ENCODE measurements at regions not wholly inside any gene's neighbourhood (a gene's known extent, or its start where the extent isn't known, plus 50 kb on each side); places are given as distances from the start of the nearest gene placed in this dataset.
"Not testable (repeated sequence)": the region's sequence is repeated elsewhere in the genome, so short reads cannot be mapped to it uniquely, and the experiment has no call there.

DNA sequence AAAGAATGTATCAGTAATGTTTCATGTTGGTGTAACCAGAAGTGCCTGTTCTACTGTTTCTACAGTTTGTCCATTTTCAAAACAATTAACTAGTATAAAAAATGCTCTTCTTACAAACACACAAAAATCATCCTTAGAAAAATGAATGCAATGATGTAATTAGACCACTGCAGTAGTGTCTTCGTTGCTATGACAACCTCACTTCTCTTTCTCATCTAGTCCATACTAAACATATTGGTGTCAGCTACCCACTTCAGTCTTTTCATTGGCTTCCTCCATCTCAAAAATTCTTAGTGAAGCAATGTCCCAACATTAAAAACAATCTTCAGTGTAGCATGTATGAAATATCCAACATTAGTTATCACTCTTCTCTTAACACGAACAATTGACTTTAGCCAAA is 1265.8 kb downstream of the REEP3 start:
- DNase-seq: no peak

DNA sequence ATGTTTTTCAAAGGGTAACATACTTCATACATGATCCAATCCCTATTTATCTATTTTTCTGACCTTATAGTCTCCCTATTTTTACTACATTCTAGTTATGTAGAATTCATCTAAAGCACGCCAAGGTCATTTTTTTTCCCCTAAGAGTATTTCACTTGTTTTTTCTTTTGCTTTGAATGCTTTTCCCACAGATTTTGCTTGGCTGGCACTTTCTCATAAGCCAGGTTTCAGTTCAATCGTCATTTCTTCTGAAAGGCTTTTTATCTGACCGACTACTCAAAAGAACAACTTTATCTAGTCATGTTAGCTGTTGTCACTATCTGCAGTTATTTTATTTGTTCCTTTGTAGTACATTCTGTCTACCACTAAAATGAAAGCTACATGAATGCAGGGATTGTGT is 1274.6 kb downstream of the REEP3 start:
- DNase-seq: no peak

DNA sequence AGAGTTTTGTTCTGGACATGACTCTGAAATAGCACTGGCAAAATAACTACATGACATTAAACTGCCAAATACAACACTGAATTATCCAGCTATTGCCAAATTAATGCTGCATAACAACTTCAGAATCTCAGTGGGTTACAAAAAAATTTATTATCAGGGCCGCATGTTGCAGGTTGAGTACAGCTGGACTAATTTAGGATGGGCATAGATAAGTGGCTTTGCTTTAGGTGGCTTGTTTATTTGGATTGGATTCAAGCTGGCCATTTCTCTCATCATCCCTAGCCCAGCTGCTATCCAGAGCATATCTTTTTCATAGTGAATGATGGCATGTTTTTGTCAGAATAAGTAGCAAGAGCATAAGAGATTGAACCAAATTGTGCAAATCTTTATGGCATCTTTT is 1277.1 kb downstream of the REEP3 start:
- DNase-seq: no peak

DNA sequence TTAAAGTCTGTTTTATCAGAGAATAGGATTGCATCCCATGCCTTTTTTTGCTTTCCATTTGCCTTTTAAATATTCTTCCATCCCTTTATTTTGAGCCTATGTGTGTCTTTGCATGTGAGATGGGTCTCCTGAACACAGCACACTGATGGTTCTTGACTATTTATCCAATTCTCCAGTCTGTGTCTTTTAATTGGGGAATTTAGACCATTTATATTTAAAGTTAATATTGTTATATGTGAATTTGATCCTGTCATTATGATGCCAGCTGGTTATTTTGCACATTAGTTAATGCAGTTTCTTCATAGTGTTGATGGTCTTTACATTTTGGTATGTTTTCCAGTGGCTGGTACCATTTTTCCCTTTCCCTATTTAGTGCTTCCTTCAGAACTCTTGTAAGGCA is 1287.0 kb downstream of the REEP3 start:
- DNase-seq: not testable (repeated sequence)

DNA sequence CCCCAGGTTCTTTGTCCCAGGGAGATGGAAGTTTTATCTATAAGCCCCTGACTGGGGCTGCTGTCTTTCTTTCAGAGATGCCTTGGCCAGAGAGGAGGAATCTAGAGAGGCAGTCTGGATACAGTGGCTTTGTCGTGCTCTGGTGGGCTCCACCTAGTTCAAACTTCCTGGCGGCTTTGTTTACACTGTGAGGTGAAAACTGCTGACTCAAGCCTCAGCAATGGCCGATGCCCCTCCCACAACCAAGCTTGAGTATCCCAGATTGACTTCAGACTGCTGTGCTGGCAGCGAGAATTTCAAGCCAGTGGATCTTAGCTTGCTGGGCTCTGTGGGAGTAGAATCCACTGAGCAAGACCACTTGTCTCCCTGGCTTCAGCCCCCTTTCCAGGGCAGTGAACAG is 1288.8 kb downstream of the REEP3 start:
- not testable (repeated sequence) for DNase-seq

DNA sequence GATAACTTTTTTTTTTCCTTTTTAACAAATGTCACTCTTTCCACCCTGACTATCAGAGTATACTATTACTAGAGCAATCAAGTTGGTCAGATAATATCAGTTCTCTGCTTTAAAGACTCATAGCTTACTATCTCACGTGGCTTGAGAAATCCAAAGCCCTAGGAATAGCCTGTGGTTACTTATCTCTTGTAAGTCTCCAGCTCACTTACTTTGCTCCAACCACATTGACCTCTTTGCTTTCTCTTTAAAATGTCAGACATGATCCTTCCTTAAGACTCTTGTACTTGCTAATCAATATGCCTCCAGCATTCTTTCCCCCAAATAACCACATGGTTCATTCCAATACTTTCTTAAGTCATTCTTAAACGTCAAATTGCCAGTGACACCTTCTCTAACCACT is 1292.2 kb downstream of the REEP3 start:
- DNase-seq: no peak

DNA sequence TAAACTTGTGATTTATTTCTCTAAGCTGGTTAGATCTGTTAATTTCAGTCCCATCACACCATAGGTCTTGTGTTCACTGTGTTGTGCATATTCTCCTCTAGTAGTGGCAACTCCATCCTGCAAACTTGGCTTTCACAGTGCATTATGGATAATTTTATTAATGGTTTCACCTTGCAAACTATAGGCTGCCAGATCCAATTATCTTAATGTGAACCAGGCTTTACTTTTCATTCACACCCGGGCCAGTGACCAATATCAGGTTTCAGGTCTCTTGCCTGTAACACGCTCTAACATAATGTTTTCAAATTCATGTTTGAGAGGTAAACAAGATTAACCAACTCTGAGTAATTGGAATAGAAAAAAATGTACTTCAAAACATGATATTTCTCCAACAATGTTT is 1293.0 kb downstream of the REEP3 start:
- no peak for DNase-seq

DNA sequence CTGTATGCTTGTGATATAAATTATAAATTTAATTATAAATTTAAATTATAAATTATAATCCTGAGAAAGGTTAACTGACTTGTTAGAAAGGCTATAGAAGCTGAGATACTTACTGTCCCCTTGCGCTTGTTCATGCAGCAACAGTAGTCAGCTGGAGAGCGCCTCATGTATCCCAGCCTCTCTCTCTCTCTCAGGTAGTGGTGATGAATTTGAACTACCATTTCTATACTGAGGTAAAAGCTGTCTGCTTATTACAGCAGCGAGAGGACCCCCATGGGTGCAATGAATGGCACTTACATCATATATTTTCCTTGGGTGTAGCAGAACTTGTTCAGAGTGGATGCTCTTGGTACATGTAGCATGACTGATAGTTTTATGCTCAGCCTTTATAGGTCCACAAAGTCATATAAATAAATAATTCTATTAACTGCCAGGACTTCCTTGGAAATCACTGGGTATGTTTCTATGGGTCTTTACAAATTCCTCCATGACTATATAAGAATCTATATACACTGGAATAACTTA is 1308.7 kb downstream of the REEP3 start:
- DNase-seq: no peak

DNA sequence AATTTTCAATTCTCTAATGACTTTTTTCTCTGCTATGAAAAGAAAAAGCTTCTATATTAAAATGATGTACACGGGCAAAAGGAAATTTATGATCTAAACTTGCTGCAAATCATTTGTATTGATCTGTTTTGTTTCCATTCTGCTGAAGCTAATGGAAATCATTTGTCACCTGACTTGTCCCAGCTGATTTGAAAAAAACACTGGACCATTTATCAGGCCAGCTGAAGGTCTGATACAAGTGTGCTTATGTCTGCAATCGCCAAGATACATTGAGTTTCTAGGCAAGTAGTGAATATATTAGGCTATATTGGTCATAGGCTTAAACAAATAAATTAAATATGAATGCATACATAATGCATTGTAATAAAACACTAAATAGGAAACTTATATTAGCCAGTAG is 1309.7 kb downstream of the REEP3 start:
- DNase-seq: no peak

DNA sequence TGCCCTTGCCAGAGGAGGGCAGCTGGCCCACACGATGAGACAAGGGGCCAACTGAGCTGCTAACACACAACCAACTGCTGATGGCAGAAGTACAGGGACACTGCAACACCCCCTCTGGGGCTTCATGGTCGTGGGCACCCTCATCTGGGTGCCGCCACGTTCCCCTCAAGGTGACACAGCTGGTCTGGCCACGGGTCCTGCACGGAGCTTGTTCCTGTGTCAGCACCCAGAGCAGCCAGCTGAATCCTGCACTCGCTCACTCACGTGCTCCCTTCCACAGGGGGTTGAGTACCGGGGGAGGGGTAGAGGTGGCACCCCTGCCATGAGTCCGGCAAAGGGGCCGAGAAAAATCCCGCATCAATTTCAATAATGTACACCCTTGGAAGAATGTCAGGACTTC is 1319.1 kb downstream of the REEP3 start:
- DNase-seq: no peak

DNA sequence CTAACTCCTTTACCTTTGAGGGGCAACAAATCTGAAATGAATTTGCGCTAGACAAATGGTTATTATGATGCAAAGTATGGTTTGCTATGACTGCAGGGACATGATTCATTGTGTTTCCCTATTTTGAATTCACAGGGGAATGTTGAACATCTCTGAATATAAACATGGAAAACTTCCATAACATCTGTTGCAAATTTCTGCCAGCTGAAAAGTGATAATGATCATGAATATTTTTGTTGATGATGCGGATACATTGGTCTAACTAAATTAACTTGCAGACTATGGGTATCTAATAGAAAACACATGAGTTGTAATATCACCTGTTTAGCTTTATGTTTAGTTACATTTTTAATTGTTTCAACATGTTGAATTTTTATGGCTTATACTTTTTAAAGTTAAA is 1325.5 kb downstream of the REEP3 start:
- no peak for DNase-seq

DNA sequence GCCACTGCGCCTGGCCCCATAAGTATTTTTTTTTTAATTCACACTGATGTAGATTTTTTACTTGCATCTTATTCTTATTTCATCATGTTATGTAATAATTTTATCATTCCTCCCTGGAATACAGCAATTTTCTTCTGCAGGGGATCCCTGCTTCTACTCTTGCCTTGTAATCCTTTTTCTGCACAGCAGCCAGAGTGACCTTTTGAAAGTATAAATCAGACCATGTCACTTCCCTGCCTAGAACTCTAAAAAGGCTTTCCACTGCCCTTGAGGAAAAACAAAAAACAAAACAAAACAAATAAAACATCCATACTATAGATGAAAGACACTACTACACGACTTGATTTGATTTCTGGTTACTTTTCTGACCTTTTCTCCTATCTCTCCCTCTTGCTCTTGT is 1334.7 kb downstream of the REEP3 start:
- no peak for DNase-seq

DNA sequence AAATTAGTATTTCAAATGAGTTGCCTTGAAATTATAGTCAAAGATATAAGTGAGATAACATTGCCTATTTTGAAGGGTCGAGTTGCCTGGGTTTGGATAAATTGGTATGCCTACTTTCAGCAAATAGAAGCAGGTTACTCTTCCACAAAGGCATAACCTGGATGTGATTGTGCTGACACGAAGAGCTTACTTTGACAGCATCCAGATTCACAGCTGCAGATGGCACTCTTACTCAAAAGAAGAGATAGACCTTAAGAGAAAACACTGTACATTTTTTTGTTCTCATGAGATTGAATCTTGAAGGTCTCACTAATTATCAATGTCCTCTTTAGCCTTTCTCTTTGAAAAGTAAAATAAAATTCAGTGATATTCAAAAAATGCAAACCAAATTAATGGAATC is 1338.7 kb downstream of the REEP3 start:
- DNase-seq: no peak

DNA sequence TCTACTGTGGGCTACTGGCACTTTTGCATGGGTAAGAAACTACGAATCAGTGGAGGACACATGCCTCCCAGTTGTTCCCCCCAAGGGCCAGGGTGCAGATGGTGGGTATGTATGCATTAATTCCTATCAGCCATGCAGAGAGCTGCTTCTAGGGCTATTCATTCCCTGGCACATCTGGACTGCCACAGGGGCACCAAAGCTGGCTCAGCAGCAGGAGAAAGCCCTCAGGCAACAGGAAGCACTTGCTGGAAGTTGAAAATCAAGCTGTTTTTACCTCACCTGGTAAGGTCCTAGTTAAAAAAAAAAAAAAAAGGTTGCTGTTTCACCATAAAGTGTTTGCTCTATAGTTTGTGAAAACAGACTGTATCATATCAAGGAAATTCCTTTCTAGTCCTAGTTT is 1342.6 kb downstream of the REEP3 start:
- no peak for DNase-seq

DNA sequence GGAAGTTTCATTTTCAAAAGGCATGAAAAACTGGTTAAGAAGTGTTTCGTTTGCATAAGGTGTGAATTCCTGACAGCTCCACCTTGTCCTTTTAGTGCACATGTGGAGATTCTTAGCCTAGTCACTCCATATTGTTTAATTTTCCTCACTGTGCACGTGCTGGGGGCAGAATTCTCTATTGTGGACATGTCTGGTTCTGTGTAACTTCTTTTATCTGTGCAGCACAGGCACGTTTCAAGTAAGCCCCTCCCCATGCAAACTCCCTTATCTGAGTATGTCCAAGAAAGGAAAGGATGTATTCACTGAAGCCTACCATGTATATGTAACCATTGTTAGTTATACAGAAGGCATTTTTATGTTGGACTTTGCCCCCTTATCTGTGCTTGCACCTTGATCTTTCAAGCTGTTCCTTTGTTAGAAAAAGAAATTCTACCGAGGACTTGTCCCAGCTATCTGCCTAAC is 1346.3 kb downstream of the REEP3 start:
- no peak for DNase-seq

DNA sequence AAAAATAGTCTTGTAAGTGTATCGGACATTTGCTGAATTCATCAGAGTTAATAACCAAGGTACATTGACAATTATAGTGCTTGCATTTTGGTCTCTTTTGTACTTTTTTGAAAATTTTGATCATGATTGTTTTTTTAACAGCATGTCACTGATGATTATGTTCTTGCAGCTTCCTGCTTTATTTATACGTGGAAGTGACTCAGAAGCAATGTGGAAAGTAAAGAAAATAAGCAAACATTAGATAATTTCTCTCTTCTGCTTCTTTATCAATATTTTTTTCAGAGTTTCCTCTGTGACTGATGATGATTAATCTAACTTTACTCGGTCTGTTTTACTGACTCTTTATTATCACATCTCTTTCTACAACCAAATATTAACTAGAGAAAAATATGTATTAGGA is 1351.9 kb downstream of the REEP3 start:
- no peak for DNase-seq

DNA sequence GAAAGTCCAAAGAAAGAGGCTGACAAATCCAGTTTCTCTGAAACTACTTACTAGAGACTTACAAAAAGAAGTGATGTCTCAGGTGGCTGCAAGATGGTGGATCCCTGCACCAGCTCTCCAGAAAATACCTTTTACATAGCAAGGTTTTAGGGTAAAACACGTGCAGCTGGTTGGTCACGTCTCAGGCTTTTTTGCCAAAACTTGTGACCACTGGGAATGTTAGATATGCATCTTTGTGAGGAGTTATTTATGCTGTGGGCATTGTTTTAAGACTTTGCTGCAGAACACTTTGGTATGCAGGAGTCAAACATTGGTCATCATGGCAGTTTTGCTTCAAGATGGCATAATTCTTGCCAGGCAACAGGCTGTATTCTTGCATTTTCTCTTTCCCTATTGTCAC is 1352.8 kb downstream of the REEP3 start:
- DNase-seq: no peak

DNA sequence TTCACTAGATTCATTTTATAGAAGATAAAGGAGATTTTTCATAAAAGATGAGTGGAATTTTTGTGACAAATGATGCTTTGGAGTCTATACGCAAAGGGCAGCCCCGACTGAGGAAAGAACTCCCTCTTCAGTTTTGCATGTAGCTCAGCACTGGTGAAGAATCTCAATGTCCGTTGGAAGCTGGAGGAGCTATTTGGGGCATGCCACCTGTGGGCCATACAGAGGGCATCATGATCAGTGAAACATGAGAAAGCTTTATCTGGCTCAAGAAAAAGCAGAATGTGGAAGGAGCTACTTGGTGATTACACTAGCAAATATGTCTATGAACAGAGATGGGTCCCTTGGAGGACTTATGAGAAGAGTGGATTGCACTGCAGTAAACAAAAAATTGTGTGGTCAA is 1359.3 kb downstream of the REEP3 start:
- no peak for DNase-seq

DNA sequence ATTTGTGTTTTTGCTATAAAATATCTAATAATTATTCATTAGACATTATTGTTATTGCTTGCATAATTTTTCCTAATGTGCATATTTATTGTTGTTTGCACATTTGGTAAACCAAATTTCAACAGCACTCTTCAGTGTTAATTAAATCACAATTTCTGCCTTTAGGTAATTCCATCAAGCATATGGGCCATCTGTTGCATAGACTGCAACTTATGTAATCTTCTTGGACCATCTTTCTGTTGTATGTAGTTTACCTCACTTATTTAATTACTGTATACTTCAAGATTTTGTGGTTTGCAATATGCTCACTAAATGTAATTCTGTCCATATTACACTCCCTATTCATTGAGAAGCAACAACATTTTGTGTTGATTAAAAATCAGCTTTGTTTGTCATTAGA is 1360.1 kb downstream of the REEP3 start:
- DNase-seq: no peak

DNA sequence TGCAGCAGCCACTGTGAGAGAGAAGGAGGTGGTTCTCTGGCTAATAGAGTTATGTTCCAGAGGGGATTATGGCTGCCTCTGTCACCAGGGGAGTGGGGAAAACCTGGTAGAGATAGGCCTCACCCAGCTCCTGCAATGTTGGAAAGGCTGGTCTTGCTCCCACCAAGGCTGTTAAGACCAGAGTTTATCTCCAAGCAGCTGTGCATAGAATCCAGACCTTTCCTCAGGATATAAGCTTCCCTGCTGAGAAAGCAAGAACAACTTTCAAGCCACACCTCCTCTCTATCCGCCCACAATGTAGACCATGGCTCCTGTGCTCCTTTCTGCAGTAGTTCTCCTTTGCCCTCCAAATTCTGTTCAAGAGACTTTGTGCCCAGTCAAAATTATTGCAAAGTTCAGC is 1375.4 kb downstream of the REEP3 start:
- DNase-seq: no peak

DNA sequence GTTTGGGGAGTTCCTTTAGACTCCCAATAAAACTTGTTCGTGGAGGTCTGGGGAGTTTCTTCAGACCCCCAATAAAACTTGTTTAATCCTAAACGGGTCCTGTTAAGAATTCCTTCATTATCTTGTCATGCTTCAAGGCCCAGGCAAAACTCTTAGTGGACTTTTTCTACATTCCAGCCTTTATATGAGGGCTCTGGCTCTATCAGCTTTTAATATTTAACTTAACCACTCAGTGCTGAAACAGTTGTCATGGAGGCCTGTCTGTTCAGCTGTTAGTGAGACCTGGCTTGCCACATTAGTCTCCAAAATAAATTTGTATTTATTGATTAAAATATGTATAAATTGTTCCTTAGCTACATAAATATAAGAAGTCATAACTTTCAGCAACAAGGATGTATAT is 1385.1 kb downstream of the REEP3 start:
- DNase-seq: not testable (repeated sequence)

DNA sequence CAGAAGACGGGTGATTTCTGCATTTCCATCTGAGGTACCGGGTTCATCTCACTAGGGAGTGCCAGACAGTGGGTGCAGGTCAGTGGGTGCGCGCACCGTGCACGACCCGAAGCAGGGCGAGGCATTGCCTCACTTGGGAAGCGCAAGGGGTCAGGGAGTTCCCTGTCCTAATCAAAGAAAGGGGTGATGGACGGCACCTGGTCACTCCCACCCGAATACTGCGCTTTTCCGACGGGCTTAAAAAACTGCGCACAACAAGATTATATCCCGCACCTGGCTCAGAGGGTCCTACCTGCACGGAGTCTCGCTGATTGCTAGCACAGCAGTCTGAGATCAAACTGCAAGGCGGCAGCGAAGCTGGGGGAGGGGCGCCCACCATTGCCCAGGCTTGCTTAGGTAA is 1403.1 kb downstream of the REEP3 start:
- DNase-seq: not testable (repeated sequence)

DNA sequence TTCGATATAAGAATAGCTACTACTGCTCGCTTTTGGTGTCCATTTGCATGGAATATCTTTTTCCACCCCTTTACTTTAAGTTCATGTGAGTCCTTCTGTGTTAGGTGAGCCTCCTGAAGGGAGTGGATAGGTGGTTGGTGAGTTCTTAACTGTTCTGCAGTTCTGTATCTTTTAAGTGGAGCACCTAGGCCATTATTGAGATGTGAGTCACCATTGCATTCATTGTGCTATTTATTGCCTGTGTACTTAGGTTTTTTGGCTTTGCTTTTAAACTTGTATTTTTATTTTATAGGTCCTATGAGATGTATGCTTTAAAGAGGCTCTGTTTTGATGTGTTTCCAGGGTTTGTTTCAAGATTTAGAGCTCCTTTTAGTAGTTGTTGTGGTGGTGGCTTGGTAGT is 1430.8 kb downstream of the REEP3 start:
- DNase-seq: no peak

DNA sequence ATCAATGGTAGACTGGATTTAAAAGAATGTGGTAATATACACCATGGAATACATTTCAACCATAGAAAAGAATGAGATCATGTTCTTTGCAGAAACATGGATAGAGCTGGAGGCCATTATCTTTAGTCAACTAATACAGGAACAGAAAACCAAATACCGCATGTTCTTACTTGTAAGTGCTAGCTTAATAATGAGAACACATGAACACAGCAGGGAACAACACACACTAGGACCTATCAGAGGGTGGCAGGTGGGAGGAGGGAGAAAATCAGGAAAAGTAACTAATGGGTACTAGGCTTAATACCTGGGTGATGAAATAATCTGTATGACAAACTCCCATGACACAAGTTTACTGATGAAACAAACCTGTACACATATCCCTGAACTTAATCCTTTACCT is 1435.2 kb downstream of the REEP3 start:
- no peak for DNase-seq

DNA sequence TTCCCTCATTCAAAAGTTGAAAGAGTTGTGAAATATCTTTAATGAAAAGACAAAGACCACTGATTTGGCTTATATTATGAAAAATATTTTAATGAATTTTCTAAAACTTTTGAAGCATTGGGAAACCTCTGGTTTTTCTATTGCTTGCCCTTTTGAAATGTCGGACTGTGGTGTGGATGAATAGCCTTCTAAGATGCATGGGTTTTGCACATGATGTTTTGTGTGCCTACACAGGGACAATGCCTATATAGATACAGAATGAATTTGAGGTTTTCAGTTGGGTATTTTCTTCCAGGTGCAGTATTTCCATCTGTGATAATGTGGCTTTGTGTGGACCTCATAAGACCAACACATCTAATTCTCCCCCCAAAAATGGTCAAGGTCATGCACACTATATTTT is 1437.9 kb downstream of the REEP3 start:
- DNase-seq: no peak

DNA sequence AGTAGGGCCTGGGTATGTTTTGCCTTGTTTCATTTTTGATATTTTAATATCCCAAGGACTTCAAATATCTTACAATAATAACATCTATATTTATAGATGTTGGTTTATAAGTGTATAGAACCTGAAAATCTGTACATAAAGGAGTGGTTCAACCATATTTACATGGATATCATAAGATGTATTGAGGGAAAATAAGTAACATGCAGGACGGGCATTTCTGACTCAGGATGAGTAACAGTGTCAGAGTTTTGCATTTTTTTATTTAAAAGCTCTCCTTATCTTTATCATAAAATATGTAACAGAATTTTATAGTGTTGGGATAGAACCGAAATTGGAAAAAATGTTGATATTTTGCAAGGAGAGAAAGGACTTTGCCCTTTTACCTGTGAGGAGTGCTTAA is 1438.7 kb downstream of the REEP3 start:
- no peak for DNase-seq

Measured in amniotic stem cell (primary cell).